GM19328 (cell line): ENCODE measurements at regions not wholly inside any gene's neighbourhood (a gene's known extent, or its start where the extent isn't known, plus 50 kb on each side); places are given as distances from the start of the nearest gene placed in this dataset.
A peak's percentile ranks its signal among the peaks of the same experiment; 100 is the strongest.
"Not testable (repeated sequence)": the region's sequence is repeated elsewhere in the genome, so short reads cannot be mapped to it uniquely, and the experiment has no call there.

Experiments used
- ATAC-seq: cut with Tn5 transposase; IDR thresholded peaks from one replicate; pipeline ENCODE4 v1.9.1; 2021; ENCODE audit warnings: mild to moderate bottlenecking, moderate library complexity; ENCODE audit not compliant: unreplicated experiment

DNA sequence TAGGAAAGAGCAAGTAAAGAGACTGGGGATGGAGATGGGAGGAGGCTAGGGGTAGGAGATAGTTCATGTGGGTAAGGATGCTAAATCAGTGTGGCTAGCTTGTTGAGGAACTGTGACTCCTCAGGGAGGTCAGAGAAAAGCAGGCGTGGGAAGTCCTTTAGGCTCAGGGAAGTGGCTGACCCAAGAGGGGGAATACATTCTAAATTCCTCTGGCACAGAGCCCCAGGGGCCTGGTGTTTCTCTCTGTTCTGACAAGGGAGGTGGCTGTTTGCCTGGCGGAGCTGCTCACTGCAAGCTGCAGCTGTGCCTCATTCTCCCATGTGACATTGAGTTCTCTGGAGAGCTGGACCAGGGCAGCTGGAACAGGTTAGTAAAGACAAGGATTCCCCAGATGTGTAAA, 152.2 kb upstream of the SLC38A2 start:
- no peak for ATAC-seq

DNA sequence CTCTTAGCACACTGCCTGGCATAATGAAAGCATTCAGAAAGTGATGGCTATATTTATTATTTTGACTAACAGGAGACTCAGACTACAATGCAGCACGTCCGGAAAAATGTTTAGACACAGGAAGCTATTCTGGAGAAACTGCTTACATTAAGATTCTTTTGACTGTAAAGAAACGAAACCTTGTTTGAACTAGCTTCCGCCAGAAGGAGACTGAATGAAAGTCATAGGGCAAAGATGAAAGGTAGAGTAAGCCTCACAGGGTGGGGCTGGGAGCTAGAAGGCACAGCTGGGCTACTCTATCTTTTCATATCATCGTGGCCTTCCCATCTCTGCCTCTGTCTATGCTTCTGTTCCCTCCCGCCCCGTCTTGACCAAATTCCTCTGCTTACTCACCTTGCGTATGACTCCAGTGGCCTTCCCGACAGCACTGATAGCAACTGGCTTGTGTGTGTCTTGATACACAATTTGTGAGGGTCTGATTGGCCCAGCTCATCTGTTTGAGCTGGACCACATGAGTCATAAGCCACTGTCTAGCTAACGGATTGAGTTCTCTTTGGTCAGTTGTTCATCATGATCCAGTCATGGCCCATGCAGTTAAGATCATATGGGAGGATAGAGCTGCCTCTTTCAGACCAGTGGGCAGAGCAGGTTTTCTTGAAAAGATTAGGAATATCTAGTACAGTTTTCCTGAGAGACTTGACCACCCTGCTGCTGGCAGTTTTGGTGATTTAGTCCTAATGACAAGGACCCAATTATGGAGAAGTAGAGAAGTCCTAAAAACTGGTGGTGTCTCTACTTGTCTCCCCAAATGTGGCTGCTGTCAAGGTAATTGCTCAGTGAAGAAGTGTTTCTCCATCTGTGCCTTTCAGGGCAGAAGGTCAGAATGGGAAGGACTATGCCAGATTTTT, 151.5 kb upstream of the SLC38A2 start:
- ATAC-seq = no peak

DNA sequence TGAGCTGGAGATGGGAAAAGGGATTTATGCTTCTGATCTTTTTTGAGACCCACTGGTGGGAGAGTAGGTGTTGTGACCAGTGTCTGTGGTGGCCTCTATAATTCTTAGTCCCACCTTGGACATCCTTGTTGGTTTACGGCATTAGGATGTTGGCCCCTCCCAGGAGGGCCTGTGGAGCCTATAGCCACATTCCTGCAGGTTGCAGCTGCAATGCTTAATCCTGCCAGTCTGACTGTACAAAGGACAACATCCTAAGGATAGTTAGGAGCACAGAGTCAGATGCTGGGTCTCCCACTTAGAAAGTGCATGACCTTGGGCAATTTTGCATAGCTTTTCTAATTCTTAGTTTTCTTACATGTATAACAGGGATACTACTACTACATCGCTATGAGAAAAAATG, 150.9 kb upstream of the SLC38A2 start:
- no peak for ATAC-seq

DNA sequence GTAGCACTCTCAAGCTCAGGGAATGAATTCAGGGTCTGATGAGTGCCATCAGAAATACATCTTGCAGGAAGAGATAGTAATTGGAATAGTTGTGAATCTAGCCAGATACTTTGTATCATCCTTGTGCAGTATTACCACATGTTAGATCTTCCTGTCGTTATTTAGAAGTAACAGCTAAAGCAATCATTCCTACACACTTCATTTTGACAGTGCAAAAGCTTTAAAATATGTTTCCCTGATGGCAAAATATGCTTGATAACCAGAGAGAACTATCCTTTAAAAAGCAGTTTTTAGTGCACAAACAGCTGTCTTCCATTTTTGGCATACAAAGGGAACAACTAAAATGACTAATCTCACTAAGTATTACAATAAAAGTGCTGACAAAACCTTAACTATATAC, 149.5 kb upstream of the SLC38A2 start:
- ATAC-seq = no peak

DNA sequence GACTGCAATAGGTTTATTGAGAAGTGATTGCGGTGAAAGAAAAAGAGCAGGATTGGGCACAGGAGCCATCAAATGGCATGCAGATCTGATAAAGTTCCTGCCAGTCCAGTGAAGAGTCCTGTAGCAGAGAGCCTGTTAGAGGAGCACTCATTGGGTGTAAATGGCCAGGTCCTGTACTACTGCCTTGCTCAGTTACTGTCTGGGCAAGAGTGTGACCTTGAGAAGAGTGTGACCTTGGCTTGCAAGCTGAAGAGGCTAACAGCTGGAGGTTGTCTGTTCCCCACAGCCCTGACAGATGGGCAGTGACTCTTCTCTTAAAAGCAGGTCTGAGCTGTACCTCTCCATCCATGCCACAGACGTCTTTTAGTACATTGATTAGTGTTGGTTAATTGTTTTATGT, 148.6 kb upstream of the SLC38A2 start:
- no peak for ATAC-seq

DNA sequence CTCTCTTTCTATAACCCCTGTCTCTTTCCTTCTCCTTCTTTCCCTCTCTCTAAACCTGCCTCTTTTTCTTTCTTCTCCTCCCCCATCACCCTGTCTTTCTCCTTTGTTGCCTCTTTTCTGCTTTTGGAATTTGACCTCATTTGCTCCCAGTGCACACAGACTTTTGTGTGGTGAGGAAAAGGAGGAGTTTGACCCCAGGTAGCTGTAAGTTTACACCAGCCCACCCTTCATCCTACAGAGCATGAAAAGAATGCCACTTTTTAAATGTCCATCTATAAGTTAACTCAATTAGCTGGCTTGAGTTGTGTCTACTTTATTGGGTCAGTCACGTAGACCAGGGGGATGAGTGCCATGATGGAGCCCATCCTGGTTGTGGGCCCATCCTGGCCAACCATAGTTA, 146.8 kb upstream of the SLC38A2 start:
- no peak for ATAC-seq

DNA sequence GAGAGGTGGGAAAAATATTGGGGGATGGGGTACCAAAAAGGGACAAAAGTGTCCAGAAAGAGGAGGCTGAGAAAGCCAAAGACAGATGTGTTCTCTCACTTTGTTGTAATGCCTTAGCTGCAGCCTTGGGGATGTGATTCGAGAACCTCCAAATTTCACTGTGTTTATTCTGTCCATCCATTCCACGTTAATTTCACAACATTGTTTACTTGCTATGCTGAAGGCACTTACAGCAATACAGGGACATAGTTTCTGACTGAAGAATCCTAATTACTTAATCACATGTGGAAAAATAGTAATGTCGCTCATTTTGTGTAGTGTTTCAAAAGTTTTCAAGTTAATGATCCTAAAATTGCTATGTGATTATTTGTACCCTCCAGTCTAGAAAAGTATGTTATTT, 146.2 kb upstream of the SLC38A2 start:
- ATAC-seq = no peak

DNA sequence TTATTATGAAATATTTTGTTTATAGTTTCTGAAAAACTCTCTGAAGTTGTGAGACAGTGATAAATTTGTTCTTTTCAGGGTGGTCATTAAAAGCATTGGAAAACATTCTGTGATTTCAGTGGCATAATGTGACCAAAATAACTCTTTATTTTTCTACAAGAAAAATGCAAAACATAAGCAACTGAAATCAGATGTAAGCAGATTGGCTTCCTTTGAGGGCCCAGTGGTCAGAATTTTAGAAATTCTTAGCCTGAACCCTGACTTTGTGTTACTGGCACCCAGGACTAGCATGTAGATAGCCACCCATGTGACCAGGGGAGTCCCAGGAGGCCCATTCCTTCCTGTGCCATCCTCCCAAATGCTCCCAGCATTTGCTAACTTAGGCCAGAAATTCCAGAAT, 145.6 kb upstream of the SLC38A2 start:
- no peak for ATAC-seq

DNA sequence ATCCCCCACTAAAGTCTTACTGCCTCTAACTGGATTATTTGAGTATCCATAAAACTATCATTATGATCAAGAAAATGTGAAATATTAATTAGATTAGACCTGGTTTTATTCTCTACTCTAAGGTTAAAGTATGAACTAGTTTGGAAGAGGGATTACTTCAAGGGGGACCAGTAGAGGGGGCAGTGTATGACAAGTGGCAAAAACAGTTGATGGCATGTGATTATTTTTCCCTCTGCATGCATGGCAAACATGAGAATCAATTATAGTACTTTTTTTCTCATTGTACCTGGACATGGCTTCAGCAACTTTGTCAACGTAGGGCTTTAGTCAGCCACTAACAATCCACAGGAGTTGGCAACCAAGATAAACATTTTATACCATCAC, 145.0 kb upstream of the SLC38A2 start:
- peak; percentile 25 for ATAC-seq

DNA sequence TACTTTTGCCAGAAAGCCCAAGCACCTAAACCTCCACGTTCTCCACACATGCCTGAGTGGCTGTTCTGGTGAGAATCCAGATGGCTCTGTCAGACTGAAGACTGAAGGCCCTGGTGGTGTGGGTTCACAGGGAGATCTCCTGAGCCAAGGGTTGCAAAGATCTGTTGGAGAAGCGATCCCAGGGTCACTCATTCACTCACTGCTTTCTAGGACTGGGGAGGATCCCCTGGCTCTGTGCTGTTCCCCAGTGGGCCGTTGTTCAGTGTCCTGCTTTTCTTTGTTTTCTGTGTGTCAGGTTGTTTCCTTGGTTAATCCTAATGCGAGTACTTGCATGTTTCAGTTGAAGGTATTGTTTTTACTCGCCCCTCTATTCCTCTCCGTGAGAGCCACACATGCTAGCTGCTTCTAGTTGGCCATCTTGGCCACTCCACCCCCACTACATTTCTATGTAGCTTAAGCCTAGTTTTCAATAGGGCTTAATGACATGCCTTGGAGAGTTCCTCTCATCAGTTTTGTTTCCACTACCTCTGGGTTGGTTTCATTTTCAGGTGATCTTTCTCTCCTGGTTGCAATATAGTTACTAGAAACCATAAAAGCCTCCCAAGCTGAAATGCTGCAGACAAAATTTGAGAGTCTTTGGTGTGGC, 144.5 kb upstream of the SLC38A2 start:
- peak; percentile 96 for ATAC-seq

DNA sequence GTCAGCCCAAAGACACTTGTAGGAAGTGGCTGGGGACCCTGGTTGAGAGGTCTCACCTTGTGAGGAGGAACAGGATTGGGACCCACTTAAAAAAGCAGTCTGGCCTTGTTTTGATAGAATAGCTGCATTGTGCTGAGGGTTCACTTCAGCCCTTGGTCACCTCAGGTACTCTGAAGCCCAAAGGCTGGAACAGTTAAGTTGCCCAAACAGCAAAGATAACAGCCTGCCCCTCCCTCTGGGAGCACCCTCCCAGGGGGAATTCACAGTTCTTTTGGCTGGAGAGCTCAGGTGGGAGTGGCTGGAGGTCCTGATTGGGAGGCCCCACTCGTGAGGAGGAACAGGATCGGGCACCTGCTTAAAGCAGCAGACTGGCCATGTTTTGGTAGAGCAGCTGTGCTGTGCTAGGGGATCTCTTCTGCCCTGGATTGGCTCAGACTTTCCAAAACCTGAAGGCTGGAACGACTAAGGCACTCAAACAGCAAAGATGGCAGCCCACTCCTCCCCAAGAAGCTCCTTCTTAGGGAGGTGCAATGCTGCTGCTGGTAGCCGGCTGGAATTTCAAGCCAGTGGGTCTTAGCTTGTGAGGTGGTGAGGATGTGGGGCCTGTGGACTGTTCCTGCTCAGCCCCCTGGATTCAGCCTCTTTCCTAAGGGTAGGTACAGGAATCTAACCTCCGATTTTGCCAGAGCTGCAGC, 143.8 kb upstream of the SLC38A2 start:
- ATAC-seq = no peak

DNA sequence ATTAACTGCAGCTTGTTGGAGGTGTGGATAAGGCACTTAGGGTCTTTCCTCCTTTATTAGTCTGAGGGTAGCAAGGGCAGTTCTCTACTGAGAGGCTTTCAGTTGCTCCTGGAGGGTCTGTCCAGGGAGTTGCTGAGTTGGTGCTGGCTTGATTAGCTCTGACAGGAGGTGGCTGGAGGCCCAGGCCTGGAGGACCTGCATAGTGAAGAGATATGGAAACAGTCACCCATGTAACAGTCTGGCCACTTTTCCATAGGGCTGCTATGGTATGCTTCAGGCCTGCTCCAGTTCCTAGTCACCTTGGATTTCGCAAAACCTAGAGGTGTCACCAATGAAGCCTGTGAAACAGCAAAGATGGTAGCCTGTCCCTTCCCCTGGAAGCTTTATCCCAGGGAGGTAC, 143.3 kb upstream of the SLC38A2 start:
- no peak for ATAC-seq

DNA sequence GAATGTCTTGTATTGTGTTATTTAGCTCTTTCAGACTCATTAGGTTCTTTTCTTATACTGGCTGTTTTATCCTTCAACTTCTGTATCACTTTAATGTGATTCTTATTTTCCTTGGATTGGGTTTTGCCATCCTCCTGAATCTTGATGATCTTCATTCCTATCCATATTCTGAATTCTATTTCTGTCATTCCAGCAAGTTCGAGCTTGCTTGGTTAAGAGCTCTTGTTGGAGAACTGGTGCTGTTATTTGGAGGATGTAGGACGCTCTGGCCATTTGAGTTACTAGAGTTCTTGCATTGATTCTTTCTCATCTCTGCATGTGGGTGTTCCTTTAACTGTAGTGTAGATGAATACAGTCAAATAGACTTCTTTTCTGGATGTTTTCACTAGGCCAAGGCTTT, 142.3 kb upstream of the SLC38A2 start:
- no peak for ATAC-seq

DNA sequence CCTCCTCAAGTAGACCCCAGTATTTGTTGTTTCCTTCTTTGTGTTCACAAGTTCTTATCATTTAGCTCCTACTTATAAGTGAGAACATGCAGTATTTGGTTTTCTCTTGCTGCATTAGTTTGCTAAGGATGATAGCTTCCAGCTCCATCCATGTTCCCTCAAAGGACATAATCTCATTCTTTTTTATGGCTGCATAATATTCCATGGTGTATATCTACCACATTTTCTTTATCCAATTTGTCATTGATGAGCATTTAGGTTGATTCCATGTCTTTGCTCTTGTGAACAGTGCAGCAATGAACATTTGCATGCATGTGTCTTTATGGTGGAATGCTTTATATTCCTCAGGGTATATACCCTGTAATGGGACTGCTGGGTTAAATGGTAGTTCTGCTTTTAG, 137.7 kb upstream of the SLC38A2 start:
- not testable (repeated sequence) for ATAC-seq

DNA sequence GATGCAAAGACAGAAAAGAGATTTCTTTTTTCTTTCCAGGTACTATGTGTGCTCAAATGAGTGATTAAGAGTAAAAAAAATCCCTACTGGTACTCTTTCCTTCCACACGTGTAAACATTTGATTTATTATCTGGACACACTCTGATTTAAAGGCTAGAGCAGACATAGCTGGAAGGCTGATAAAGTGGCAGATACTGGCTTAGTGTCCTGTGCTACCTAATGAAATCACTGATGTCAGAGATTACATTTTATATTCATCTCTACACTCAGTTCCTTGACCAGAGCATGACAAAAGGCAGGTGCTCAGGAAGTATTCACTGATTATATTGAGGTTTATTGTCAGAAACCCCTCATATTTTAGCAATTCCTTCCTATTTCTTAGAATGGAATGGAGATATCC, 136.6 kb upstream of the SLC38A2 start:
- no peak for ATAC-seq

DNA sequence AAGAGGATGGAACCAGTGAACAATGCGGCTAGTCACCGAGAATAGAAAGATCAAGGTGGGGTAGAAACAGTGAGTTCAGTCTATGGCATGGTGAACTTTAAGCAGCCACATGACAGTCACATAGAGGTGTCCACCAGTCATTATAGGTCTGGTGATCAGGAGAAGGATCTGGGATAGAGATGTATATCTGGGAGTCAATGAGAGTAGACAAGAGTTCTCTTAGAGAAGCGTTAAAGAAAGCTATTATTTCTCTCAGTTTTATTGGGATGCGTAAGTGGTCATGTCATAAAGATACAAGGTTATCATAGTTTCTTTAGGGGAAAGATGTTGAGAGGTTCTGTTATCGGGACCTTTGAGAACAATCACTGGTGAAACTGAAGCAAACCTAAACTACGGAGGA, 136.1 kb upstream of the SLC38A2 start:
- ATAC-seq = no peak

DNA sequence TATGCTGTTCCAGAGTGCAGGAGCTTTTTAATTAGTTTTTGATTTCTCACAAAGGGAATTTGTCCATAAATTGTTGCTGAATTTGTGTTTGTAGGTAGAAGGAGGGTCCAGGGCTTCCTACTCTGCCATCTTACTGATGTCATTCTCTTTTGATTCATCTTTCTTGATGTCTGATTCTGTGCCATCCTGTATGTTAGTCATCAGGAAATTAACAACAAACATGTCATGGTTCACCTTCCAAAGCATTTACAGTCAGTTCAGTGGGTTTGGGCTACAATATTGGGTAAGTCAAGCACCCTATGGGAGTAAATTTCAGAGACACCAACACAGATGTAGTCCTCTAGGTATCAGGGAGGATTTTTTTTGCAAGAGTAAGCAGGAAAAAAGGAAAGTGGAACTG, 135.2 kb upstream of the SLC38A2 start:
- ATAC-seq = no peak

DNA sequence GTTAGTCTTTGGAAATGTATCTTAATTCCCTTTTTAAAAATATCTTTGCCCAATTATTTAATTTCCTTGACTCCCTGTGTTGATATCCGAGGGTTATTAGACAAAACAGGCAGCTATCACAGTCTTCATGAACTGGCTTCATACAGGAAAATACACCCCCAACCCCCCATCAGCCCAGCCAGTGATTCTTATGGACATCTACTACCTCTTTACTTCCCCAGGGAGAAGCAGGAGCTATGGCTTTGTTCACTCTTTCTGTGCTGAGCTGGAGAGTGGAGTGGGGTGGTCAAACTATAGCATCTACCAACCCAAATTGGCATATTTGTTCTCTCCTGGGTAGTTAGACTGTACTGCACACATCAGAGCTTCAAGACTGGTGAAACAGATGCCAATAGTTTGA, 134.4 kb upstream of the SLC38A2 start:
- ATAC-seq = no peak

DNA sequence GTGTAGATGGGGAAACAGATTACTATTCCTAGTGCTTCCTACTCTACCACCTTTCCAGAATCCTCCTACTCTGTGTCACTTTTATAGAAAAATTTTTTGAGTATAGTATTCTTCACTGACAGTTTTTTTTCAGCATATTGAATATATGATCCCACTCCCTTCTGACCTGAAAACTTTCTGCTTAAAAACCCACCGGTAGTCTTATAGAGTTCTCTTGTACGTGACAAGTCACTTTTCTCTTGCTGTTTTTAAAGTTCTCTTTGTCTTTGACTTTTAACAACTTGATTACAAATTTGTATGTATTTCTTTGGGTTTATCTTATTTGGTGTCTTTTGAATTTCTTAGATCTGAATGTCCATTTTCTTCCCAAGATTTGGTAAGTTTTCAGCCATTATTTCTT, 133.6 kb upstream of the SLC38A2 start:
- ATAC-seq = no peak

DNA sequence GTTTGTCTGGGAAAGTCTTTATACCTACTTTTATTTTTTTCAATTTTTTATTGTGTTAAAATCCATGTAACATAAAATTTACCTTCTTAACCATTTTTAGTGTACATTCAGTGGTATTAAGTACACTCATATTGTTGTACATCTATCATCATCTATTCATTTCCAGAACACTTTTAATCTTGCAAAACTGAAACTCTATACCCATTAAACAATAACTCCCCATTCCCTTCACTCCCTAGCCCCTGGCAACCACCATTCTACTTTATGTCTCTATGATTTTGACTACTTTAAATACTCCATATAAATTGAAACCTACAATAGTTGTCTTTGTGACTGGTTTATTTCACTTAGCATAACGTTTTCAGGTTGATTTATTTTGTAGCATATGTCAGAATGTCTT, 131.9 kb upstream of the SLC38A2 start:
- ATAC-seq = no peak

DNA sequence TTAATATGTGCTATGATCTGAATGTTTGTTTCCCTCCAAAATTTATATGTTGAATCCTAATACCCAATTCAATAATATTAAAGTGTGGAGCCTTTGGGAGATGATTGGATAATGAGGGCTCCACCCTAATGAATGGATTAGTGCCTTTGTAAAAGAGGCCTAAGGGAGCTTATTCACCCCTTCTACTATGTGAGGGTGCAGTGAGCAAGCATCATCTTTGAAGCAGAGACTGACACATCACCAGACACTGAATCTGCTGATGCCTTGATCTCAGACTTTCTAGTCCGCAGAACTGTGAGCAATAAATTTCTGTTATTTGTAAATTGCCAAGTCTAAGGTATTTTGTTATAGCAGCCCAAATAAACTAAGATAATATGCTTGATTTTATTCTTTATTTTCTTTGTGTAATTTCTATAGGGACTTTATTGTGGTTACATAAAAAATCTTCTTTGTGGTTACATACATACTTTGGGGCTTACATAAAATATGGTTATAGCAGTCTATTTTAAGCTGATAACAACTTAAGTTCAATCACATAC, 131.1 kb upstream of the SLC38A2 start:
- ATAC-seq = no peak

DNA sequence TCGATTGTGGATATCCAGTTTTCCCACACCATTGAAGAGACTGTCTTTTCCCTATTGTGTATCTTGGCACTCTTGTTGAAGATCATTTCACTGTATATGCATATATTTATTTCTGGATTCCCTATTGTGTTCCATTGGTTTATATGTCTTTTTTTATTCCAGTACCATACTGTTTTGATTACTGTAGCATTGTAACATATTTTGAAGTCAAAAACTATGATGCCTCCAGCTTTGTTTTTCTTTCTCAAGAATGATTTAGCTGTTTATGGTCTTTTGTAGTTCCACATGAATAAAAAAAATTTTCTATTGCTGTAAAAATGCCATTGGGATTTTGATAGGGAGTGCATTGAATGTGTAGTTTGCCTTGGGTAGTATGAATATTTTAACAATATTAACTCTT, 128.1 kb upstream of the SLC38A2 start:
- ATAC-seq = no peak
